Activated T-helper 2 cell treated with anti-CD3 and anti-CD28 coated beads, Interferon-gamma antibody, Interleukin-2, Interleukin-4, amounts not matched to agents 10 μg/mL and 5 μg/mL and 100 μg/mL, durations not matched to agents 14 hours and 24 hours and 36 hours (primary cell): ENCODE measurements at regions not wholly inside any gene's neighbourhood (a gene's known extent, or its start where the extent isn't known, plus 50 kb on each side); places are given as distances from the start of the nearest gene placed in this dataset.

Experiments
- DNase-seq: peaks from one replicate; pipeline ENCODE4 v3.0.0; 2021; ENCODE audit warnings: low spot score
- H3K27ac Mint-ChIP-seq: one replicate; pipeline ENCODE4 v1.8.0; 2021; ENCODE audit warnings: mixed read lengths
- H3K27me3 Mint-ChIP-seq: one replicate; pipeline ENCODE4 v1.8.0; 2021; ENCODE audit warnings: low read depth, mixed read lengths
- H3K36me3 Mint-ChIP-seq: one replicate; pipeline ENCODE4 v1.8.0; 2021; ENCODE audit warnings: low read depth, mixed read lengths
- H3K4me1 Mint-ChIP-seq: one replicate; pipeline ENCODE4 v1.8.0; 2021; ENCODE audit warnings: low read depth, mixed read lengths
- H3K4me3 Mint-ChIP-seq: one replicate; pipeline ENCODE4 v1.8.0; 2021; ENCODE audit warnings: low read depth, mild to moderate bottlenecking, moderate library complexity, mixed read lengths
- H3K9me3 Mint-ChIP-seq: one replicate; pipeline ENCODE4 v1.8.0; 2021; ENCODE audit warnings: mixed read lengths
- intact Hi-C: fragments of 100-400 bp; cut with micrococcal nuclease; formaldehyde crosslinking; loops from one replicate; pipeline ENCODE4 v1.15.1; 2023

DNA sequence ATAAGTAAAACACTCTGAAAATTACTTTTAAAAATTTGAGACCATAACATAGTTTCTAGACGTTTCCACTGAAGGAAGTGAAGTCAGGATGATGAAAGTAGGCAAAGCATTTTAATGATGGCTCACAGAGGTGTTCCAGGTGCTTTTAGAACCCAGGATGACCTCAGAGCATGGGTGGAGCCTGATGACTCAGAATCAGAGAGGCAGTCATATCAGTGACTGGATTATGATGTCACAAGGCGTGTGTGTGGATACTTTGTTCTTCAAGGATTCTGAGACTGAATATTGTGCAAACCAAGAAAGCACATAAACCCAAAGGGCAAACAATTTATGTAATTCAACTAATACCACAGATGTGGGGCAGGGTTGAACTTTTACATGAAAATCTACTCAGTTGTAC is 200.2 kb upstream of the FOXN2 start:
- H3K4me1 Mint-ChIP-seq: peaks cover 33% of the 10 kb centered on the region
- H3K9me3 Mint-ChIP-seq: no peaks in the 10 kb centered on the region
- intact Hi-C loops: no loop called here
- H3K27ac Mint-ChIP-seq: no peak overlapping the region
- no peak overlapping the region for H3K4me3 Mint-ChIP-seq
- DNase-seq: peak; percentile 32
- H3K36me3 Mint-ChIP-seq: no peaks in the 10 kb centered on the region
- H3K27me3 Mint-ChIP-seq: peaks cover 4% of the 10 kb centered on the region

DNA sequence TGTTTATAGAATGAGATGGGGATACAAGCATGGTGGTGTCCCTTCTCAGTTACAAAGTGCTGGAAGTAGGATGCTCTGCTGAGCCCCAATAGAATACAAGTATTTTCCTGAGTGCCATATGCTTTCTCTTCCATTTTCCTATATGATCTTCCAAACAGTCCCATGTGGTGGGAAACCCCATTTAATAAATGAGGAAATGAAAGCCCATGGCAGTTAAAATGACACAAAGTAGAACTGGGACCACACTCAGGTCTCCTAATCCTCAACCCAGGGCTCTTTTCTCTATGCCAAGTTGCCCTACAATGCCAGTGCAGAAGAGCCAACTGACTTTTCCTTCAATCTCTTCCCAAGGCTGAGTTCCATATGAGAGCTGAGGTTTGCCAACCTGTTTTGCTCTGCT is 198.0 kb upstream of the FOXN2 start:
- Mint-ChIP-seq H3K4me3 (no peak overlapping the region), H3K36me3 (no peaks in the 10 kb centered on the region), H3K9me3 (peaks cover 9% of the 10 kb centered on the region), H3K27me3 (peaks cover 4% of the 10 kb centered on the region), H3K4me1 (peaks cover 41% of the 10 kb centered on the region), H3K27ac (no peak overlapping the region)
- no peak for DNase-seq
- intact Hi-C loops: no loop called here

DNA sequence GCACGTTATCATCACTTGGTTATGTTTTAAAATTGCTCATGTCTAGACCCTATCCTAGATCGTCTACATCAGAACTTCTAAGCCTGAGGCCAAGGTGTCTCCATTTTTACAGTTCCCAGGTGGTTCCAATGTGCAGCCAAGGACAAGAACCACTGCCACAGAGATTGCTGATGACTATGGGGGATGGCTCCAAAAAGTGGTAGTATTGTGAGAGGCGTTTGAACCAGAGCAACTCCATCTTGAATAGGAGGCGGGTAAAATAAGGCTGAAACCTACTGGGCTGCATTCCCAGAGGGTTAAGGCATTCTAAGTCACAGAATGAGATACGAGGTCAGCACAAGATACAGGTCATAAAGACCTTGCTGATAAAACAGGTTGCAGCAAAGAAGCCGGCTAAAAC is 195.6 kb upstream of the FOXN2 start:
- H3K4me3 Mint-ChIP-seq: no peak overlapping the region
- no peak overlapping the region for H3K27ac Mint-ChIP-seq
- peaks cover 9% of the 10 kb centered on the region for H3K9me3 Mint-ChIP-seq
- H3K36me3 Mint-ChIP-seq: no peaks in the 10 kb centered on the region
- intact Hi-C loops: no loop called here
- H3K4me1 Mint-ChIP-seq: peaks cover 37% of the 10 kb centered on the region
- peaks cover 4% of the 10 kb centered on the region for H3K27me3 Mint-ChIP-seq
- DNase-seq: no peak

DNA sequence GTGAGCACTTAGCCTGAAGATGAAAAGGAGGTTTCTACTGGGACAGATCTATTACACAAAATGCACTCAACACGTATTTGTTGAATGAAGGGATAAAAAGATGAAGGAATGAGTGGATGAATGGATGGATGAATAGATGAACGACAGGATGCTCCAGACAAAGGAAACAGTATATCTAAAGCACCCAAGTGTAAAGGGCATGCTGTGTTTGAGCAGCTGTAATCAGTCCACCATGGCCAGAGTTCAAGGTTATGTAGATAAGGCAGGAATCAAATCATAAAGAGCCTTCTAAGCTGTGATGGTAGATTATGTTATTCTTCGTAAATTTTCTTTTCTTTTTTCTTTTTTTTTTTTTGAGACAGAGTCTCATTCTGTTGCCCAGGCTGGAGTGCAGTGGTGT is 194.4 kb upstream of the FOXN2 start:
- H3K27me3 Mint-ChIP-seq: peaks cover 4% of the 10 kb centered on the region
- H3K4me1 Mint-ChIP-seq: peaks cover 29% of the 10 kb centered on the region
- DNase-seq: no peak
- H3K27ac Mint-ChIP-seq: no peak overlapping the region
- no peak overlapping the region for H3K4me3 Mint-ChIP-seq
- no peaks in the 10 kb centered on the region for H3K36me3 Mint-ChIP-seq
- intact Hi-C loops: no loop called here
- H3K9me3 Mint-ChIP-seq: peaks cover 9% of the 10 kb centered on the region

DNA sequence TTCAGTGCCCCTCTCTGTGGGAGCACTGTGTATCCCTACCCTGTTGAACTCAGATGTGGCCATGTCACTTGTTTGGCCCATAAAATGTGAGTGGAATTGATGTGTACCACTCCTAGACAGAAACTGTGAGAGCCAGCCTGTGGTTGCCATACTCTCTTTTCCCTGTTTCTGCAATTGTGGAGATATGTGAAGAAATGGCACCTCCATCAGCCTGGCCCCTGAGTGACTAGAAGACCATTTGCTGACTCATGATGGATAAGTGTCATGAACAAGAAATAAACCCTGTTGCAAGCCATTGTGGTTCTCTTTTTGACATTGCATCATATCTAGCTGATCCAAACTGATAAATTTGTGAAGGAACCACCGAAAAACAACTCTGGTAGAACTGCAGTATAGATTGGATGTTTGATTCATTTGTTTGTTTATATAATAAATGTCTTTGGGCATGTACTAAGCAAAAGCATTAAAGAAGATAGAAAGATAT is 193.7 kb upstream of the FOXN2 start:
- Mint-ChIP-seq H3K36me3 (no peaks in the 10 kb centered on the region), H3K4me1 (peaks cover 29% of the 10 kb centered on the region), H3K27ac (no peak overlapping the region), H3K4me3 (no peak overlapping the region), H3K9me3 (peaks cover 9% of the 10 kb centered on the region), H3K27me3 (peaks cover 4% of the 10 kb centered on the region)
- intact Hi-C loops: no loop called here
- no peak for DNase-seq

DNA sequence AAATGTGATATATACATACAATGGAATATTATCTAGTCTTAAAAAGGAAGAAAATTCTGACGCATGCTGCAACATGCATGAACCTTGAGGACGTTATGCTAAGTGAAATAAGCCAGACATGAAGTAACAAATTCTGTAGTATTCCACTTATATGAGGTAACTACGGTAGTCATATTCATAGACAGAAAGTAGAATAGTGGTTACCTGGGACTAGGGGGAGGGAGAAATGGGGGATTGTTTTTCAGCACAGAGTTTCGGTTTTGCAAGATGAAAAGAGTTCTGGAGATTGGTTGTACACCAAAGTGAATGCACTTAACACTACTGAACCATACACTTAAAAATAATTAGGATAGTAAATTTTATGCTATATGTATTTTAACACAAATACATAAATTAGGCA is 192.3 kb upstream of the FOXN2 start:
- intact Hi-C loops: no loop called here
- H3K27ac Mint-ChIP-seq: no peak overlapping the region

DNA sequence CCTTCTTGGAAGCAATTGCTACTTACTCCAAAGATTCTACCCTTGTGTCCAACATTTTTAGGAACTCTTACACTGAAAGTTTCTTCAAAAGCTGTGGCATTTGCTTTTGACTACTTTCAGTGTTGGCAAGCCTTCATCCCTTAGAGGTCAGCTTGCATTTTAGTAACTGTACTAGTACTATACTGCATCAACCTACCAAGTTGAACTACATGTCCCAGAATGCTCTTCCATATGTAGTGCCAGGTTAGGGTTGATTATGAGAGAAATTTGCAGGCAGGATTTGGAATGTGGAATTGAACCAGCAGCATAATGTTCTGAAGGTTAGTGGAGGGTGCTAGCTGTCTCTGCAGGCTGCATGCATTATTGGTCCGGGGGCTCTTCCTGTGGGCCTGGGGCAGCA is 189.9 kb upstream of the FOXN2 start:
- H3K4me1 Mint-ChIP-seq: peaks cover 28% of the 10 kb centered on the region
- peaks cover 9% of the 10 kb centered on the region for H3K9me3 Mint-ChIP-seq
- no peaks in the 10 kb centered on the region for H3K36me3 Mint-ChIP-seq
- no peak overlapping the region for H3K27ac Mint-ChIP-seq
- DNase-seq: no peak
- intact Hi-C loops: no loop called here
- no peak overlapping the region for H3K4me3 Mint-ChIP-seq
- no peaks in the 10 kb centered on the region for H3K27me3 Mint-ChIP-seq

More for the DNA sequence above, 192.3 kb upstream of the FOXN2 start:
- H3K4me1 Mint-ChIP-seq: peaks cover 29% of the 10 kb centered on the region
- H3K36me3 Mint-ChIP-seq: no peaks in the 10 kb centered on the region
- no peak overlapping the region for H3K4me3 Mint-ChIP-seq
- DNase-seq: no peak
- peaks cover 3% of the 10 kb centered on the region for H3K27me3 Mint-ChIP-seq
- peaks cover 9% of the 10 kb centered on the region for H3K9me3 Mint-ChIP-seq

DNA sequence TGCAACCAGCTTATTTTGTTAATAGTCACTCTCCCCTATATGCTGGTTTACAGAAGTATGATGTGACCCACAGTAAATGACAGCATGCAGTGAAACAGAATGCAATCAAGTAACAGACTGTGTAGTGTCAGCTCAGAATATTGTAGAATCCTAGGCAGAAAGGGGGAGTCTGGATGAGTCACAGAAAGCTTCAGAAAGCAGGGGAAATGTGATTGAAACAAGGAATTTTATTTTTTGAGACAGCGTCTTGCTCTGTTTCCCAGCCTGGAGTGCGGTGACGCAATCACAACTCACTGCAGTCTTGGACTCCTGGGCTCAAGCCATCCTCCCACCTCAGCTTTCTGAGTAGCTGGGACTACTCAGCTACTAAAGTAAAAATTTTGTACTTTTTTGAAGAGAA is 188.3 kb upstream of the FOXN2 start:
- H3K36me3 Mint-ChIP-seq: no peaks in the 10 kb centered on the region
- H3K4me3 Mint-ChIP-seq: no peak overlapping the region
- intact Hi-C loops: no loop called here
- no peaks in the 10 kb centered on the region for H3K27me3 Mint-ChIP-seq
- peaks cover 16% of the 10 kb centered on the region for H3K4me1 Mint-ChIP-seq
- DNase-seq: no peak
- no peaks in the 10 kb centered on the region for H3K9me3 Mint-ChIP-seq
- H3K27ac Mint-ChIP-seq: no peak overlapping the region

DNA sequence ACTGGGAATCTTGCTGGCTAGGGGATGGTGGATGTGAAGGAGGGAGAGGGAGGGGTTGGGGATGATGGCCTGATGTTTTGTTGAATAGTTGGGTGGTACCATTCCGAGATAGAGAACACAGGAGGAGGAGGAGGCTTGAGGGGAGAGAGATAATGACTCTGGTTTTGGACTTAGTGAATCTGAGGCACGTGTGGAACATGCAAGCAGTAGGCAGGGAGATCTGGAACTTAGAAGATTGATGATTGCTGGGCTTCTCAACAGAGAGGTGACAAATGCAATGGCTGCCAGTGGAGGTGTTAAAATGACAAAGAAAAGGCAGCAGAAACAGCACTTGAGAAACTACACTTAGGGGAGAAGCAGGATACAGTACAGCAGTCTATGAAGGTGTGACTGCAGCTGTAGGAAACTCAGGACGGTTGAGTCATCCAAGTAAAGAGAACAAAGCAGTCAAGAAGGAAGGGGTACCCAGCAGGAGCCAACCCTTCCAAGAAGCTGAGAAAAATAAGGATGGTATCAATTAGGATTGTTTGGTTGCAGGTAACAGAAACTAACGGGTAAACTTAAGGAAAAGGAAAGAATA is 186.8 kb upstream of the FOXN2 start:
- peaks cover 3% of the 10 kb centered on the region for H3K4me1 Mint-ChIP-seq
- no peak for DNase-seq
- H3K27me3 Mint-ChIP-seq: no peaks in the 10 kb centered on the region
- H3K9me3 Mint-ChIP-seq: no peaks in the 10 kb centered on the region
- no peak overlapping the region for H3K4me3 Mint-ChIP-seq
- H3K36me3 Mint-ChIP-seq: no peaks in the 10 kb centered on the region
- intact Hi-C loops: no loop called here
- no peak overlapping the region for H3K27ac Mint-ChIP-seq

DNA sequence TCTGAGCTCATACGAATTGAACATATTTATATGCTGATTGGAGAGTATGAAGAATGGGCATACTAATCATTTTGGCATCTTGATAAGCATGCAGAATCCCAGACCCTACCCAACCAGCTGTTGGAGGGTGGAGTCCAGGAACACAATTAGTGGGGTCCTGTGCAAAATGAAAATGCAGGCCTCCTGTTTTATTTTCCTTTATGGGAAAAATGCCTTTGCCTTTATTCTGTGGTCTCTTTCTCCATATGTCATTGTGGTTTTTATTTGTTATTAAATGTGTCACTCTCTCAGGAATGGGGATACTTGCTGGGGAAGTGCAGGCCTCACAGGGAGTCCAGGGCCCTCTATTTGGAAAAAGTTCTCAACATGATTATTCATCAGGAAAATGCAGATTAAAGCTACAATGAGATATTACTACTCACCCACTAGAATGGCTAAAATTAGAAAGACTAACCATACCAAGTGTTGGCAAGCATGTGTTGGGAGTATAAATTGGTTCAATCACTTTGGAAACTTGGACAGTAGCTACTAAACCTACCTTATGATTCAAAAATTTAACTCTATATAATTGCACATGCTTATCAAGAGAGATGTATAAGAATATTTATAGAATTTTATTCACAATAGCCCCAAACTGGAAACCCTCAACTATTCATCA is 185.1 kb upstream of the FOXN2 start:
- intact Hi-C loops: no loop called here
- Mint-ChIP-seq H3K27me3 (peaks cover under 1% of the 10 kb centered on the region), H3K4me3 (no peak overlapping the region), H3K4me1 (no peaks in the 10 kb centered on the region), H3K27ac (no peak overlapping the region), H3K9me3 (no peaks in the 10 kb centered on the region), H3K36me3 (no peaks in the 10 kb centered on the region)
- DNase-seq: no peak

DNA sequence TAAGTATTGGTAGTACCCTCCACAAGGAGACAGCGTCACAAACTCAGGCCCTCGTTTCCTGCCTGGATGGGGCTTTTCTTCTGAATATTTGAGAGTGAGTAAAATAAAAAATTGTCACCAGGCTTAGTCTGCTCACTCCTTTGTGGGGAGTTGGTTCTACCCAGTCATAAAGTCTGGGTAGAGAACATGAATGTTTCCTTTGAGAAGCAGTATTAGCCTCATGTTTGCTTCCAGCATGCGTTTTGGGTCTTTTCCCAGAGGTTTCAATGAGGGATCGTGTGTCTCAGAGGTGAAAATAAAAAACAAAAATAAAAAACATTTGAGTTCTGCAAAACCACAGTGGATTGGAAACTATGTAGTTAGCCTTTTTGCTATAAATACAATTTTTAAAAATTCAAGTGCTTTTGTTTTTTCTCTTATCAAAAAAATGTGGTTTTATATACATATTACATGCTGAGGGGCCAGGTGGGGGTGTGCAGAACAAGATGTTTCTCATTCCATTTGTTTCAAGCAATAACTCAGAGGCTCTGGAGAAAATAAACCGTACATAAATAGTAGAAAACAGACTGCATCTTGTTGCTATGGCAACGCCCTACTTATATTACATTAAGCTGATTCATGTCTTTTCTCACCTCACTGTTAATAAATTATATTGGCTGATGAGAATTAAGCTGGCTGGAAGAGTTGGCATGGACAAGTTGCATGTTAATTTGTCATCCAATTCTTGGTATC is 182.8 kb upstream of the FOXN2 start:
- Mint-ChIP-seq H3K4me3 (no peak overlapping the region), H3K36me3 (no peaks in the 10 kb centered on the region), H3K27ac (no peak overlapping the region), H3K9me3 (no peaks in the 10 kb centered on the region), H3K4me1 (no peaks in the 10 kb centered on the region), H3K27me3 (peaks cover 3% of the 10 kb centered on the region)
- no peak for DNase-seq
- intact Hi-C loops: no loop called here

DNA sequence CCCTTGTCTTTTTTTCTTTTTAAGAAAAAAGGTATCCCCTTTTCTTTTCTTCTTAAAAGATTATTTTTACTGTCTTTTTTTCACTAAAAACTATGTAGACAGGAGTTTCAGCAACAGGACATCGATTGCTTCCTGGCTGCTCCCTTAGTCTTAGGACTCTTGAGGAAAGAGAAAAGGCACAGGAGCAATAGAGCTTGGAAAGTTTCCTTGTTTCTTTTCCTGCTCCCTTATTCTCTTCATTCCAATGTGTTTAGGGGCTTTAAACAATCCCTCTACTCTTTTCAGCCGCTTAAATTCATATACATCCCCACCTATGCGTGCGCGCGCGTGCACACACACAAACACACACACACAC is 182.2 kb upstream of the FOXN2 start:
- no peak overlapping the region for H3K4me3 Mint-ChIP-seq
- no peak overlapping the region for H3K27ac Mint-ChIP-seq
- H3K9me3 Mint-ChIP-seq: no peaks in the 10 kb centered on the region
- no peaks in the 10 kb centered on the region for H3K4me1 Mint-ChIP-seq
- no peak for DNase-seq
- intact Hi-C loops: no loop called here
- peaks cover 3% of the 10 kb centered on the region for H3K27me3 Mint-ChIP-seq
- no peaks in the 10 kb centered on the region for H3K36me3 Mint-ChIP-seq

DNA sequence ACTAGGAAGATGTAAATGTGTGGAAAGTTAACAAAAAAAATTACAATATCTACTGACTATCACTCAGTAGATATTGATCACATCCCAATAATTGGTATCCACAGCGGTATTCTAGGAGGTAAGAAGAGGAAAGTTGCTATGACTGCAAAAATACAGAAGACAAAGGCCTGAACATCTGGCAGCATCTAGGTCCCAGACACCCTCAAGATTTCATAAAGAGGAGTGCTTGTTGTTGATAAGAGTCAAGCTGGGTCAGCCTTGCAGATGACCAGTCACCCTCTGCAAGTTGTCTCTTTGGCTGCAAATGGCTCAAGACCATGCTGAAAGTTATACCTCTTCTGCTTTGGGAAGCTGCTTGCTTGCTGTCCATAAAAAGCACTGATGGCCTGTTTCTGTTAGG is 179.8 kb upstream of the FOXN2 start:
- no peak overlapping the region for H3K4me3 Mint-ChIP-seq
- no peaks in the 10 kb centered on the region for H3K4me1 Mint-ChIP-seq
- H3K27me3 Mint-ChIP-seq: peaks cover 5% of the 10 kb centered on the region
- intact Hi-C loops: no loop called here
- H3K27ac Mint-ChIP-seq: no peak overlapping the region
- no peaks in the 10 kb centered on the region for H3K9me3 Mint-ChIP-seq
- no peaks in the 10 kb centered on the region for H3K36me3 Mint-ChIP-seq
- no peak for DNase-seq
